Choroid plexus epithelial cell (primary cell): ENCODE measurements at regions not wholly inside any gene's neighbourhood (a gene's known extent, or its start where the extent isn't known, plus 50 kb on each side); places are given as distances from the start of the nearest gene placed in this dataset.

ENCODE experiments used
- DNase-seq: peaks from one replicate; pipeline ENCODE4 v3.0.0-alpha.2; 2010; ENCODE audit warnings: low read depth
- H3K4me3 ChIP-seq: 2 replicates; pipeline ENCODE4 v1.5.1; 2011; ENCODE audit warnings: low read depth, mild to moderate bottlenecking, control low read depth, low read length, moderate library complexity
- TF ChIP-seq, protein P1 (sequence below): conservative IDR thresholded peaks from 2 replicates; pipeline ENCODE4 v1.5.1; 2011; ENCODE audit warnings: low read depth, mild to moderate bottlenecking, control low read depth, inconsistent platforms, low read length, moderate library complexity

DNA sequence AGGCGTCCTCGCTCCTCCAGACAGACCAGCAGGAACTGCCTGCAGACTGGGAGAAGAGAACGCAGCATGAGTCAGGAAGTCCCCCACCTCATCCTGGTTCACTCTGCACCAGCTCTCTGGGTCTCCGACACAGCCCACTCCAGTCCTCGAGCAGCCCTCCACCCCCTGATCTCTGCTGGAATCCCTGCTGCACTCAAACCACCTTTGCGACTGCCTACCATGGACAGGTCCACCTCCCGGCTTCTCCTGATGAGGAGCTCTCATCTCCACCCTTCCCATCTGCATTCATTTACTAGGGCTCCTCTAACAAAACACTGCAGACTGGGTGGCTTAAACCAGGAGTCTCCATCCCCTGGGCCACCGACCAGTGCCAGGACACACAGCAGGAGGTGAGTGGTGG is 202.3 kb upstream of the IGF1R start:
- TF ChIP-seq, protein P1, sequence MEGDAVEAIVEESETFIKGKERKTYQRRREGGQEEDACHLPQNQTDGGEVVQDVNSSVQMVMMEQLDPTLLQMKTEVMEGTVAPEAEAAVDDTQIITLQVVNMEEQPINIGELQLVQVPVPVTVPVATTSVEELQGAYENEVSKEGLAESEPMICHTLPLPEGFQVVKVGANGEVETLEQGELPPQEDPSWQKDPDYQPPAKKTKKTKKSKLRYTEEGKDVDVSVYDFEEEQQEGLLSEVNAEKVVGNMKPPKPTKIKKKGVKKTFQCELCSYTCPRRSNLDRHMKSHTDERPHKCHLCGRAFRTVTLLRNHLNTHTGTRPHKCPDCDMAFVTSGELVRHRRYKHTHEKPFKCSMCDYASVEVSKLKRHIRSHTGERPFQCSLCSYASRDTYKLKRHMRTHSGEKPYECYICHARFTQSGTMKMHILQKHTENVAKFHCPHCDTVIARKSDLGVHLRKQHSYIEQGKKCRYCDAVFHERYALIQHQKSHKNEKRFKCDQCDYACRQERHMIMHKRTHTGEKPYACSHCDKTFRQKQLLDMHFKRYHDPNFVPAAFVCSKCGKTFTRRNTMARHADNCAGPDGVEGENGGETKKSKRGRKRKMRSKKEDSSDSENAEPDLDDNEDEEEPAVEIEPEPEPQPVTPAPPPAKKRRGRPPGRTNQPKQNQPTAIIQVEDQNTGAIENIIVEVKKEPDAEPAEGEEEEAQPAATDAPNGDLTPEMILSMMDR = no peak
- H3K4me3 ChIP-seq = no peak overlapping the region
- DNase-seq = no peak

DNA sequence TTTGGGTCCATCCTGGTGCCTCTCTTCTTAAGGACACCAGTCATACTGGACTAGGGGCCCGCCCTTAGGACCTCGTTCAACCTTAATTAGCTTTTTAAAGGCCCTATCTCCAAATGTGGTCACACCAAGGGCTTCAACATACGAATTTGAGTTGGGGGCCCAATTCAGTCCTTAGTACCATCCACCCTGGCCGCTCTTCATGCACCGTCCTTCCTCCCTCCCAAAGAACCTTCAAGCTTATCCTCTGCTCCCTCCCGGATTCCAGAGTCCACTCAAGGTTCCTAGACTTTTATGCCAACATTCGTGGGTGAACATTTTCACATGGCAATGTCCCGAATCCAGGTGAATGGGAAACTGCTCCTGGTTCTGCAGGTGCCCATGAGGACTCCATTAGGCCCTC is 201.3 kb upstream of the IGF1R start:
- TF ChIP-seq, protein P1 = no peak
- no peak overlapping the region for H3K4me3 ChIP-seq

DNA sequence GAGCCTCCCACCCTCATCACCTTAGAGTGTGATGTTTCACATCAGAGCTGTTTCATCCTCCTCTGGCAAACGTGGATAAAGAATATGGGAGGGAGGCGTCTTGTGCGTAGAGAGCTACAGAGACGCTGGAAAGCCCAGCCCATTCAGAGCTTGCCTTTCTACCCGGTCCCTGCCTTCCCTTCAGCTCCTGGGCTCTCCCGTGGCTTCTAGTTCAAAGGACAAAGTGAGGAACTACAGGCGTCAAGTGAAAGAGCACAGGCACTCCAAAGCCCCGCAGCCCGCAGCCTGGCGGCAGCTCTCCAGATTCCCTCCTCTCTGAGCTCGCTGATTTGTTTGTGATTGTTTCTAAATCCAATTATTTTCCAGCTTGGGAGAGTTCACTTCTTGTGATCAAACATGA is 197.1 kb upstream of the IGF1R start:
- H3K4me3 ChIP-seq = no peak overlapping the region
- TF ChIP-seq, protein P1 = no peak
- no peak for DNase-seq

More for the DNA sequence above, 201.3 kb upstream of the IGF1R start:
- no peak for DNase-seq

DNA sequence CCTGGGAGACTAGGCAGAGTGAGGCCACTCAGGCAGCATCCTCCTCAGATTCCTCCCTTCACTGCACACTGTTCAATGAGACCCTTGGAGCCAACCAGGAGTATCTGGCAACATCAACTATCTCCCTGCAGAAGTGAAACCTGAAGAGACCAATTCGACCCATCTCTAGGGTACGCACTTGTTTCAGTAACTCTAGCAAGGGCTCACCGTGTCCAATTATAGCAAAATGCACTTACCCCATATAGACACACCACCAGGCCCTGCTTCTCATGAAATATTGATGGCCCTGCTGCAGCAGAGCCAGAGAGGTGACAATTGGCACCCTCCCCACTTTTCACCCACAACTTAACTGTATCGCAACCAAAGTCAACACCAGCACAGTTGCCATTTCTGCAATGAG is 196.1 kb upstream of the IGF1R start:
- DNase-seq = no peak
- H3K4me3 ChIP-seq = no peak overlapping the region
- TF ChIP-seq, protein P1 = no peak

DNA sequence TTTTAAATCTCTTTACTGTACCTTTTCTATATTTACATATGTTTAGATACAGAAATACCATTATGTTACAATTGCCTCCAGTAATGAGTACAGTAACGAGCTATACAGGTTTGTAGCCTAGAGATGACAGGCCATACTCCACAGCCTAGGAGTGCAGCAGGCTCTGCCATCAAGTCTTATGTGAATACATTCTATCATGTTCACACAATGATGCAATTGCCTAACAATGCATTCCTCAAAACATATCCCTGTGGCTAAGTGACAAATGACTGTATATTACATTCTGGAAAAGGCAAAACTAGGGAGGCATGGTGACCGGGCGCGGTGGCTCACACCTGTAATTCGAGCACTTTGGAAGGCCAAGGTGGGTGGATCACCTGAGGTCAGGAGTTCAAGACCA is 192.4 kb upstream of the IGF1R start:
- DNase-seq = no peak
- TF ChIP-seq, protein P1 = no peak

DNA sequence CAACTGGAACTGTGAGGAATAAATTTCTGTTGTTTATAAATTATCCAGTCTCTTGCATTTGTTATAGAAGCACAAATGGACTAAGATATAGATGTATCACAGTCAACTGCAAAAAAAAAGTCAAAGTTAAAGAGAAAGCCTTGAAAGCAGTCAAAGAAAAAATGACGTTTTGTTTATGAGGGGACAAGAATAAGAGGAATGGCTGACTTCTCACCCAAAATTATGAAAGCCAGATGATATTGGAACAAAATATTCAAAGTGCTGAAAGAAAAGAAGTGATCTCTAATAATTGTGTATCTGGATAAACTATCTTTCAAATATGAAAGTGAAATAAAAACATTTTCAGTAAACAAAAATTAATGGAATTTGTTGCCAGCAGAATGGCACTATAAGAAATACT is 171.8 kb upstream of the IGF1R start:
- H3K4me3 ChIP-seq = no peak overlapping the region
- TF ChIP-seq, protein P1 = no peak
- DNase-seq = no peak

More for the DNA sequence above, 192.4 kb upstream of the IGF1R start:
- no peak overlapping the region for H3K4me3 ChIP-seq

DNA sequence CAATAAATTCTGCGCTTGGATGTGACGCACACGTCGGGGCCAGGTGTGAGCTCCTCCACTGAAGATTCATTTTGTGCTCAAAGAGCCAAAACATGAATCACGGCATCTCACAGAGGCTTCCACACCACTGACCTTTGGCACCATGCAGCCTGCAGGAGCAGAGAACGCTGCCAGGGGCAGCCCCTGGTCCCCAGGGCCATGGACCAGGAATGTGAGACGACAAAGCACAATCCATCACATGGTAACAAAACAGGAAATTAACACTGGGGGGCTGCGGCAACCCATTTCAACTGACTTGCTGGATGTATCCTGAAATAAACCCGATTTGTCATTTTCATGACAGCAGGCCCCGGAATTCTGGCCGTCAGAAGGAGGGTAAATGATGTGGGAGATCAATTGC is 167.5 kb upstream of the IGF1R start:
- no peak overlapping the region for H3K4me3 ChIP-seq
- TF ChIP-seq, protein P1 = no peak
- no peak for DNase-seq
